A673 (cell line): ENCODE measurements at regions not wholly inside any gene's neighbourhood (a gene's known extent, or its start where the extent isn't known, plus 50 kb on each side); places are given as distances from the start of the nearest gene placed in this dataset.

Experiments
- BruUV-seq: library from RNA; stranded (reverse); fragments of 400-500 nt; replicated peaks from 2 replicates; lab custom pipeline; 2021; lab: Mats Ljungman, UMichigan
- CTCF ChIA-PET: fragments of 300-600 bp; sonication (Branson Sonifier 250); formaldehyde crosslinking; loops from one replicate; lab custom pipeline; 2022; ENCODE audit warnings: antibody characterized with exemption; lab: Charles Lee
- POLR2A ChIA-PET: fragments of 300-600 bp; sonication (Branson Sonifier 250); formaldehyde crosslinking; loops from one replicate; lab custom pipeline; 2022; ENCODE audit warnings: antibody characterized with exemption; ENCODE audit not compliant: low non-redundant PET; lab: Charles Lee
- DNase-seq: peaks from one replicate; pipeline ENCODE4 v3.0.0-alpha.2; 2015; ENCODE audit warnings: low spot score
- H3K27ac ChIP-seq: fragments of 200-600 bp; sonication (generic); 2 replicates; pipeline ENCODE4 v1.5.1; 2016; ENCODE audit warnings: mixed run types, low read depth, mild to moderate bottlenecking, mixed read lengths, antibody characterized with exemption, low read length; ENCODE audit not compliant: poor library complexity, severe bottlenecking
- H3K27me3 ChIP-seq: fragments of 200-600 bp; sonication (generic); replicated peaks from 2 replicates; pipeline ENCODE4 v1.6.1; 2017; ENCODE audit warnings: mixed run types, low read depth, mild to moderate bottlenecking, mixed read lengths, antibody characterized with exemption, low read length; ENCODE audit not compliant: insufficient read depth, poor library complexity
- H3K36me3 ChIP-seq: fragments of 200-600 bp; sonication (generic); 2 replicates; pipeline ENCODE4 v1.6.1; 2016; ENCODE audit warnings: mixed run types, mild to moderate bottlenecking, mixed read lengths, antibody characterized with exemption, low read length; ENCODE audit not compliant: insufficient read depth, poor library complexity, severe bottlenecking
- H3K4me1 ChIP-seq: fragments of 200-600 bp; sonication (generic); 2 replicates; pipeline ENCODE4 v1.6.1; 2017; ENCODE audit warnings: mixed run types, mild to moderate bottlenecking, mixed read lengths, antibody characterized with exemption, low read length; ENCODE audit not compliant: insufficient read depth, poor library complexity, severe bottlenecking
- H3K4me3 ChIP-seq: fragments of 200-600 bp; sonication (generic); 2 replicates; pipeline ENCODE4 v1.5.1; 2016; ENCODE audit warnings: low read depth, mixed run types, mild to moderate bottlenecking, mixed read lengths, low read length; ENCODE audit not compliant: poor library complexity, severe bottlenecking
- H3K9me3 ChIP-seq: fragments of 200-600 bp; sonication (generic); 2 replicates; pipeline ENCODE4 v1.6.1; 2016; ENCODE audit warnings: mixed run types, low read depth, mild to moderate bottlenecking, mixed read lengths, antibody characterized with exemption, low read length; ENCODE audit not compliant: poor library complexity, severe bottlenecking
- CTCF ChIP-seq: fragments of 300-800, 200-600 bp; sonication (generic); conservative IDR thresholded peaks from 2 replicates; pipeline ENCODE4 v1.5.1; 2017; ENCODE audit warnings: low read depth, mild to moderate bottlenecking, antibody characterized with exemption, low read length, moderate library complexity, mixed read lengths
- EZH2 ChIP-seq: fragments of 200-600 bp; sonication (generic); IDR thresholded peaks from 2 replicates; pipeline ENCODE4 v1.6.1; 2017; ENCODE audit warnings: borderline replicate concordance, low read depth, mild to moderate bottlenecking, mixed read lengths, antibody characterized with exemption, low read length; ENCODE audit not compliant: poor library complexity, severe bottlenecking
- intact Hi-C: fragments of 100-400 bp; cut with micrococcal nuclease; formaldehyde crosslinking; loops from one replicate; pipeline ENCODE4 v1.10.0; 2022; ENCODE audit not compliant: unreplicated experiment

GRCh38 chr1:112209493-112209892, 186.5 kb upstream of the CTTNBP2NL start:
- H3K36me3 ChIP-seq = no peaks in the 10 kb centered on the region
- no peaks in the 10 kb centered on the region for H3K4me1 ChIP-seq
- no peak for TF ChIP-seq CTCF
- no peak for TF ChIP-seq EZH2
- intact Hi-C loops = no loop called here
- ChIA-PET CTCF (no interaction called here), POLR2A (no interaction called here)
- no peak overlapping the region for H3K27ac ChIP-seq
- no TSS peak for BruUV-seq
- no peak overlapping the region for H3K4me3 ChIP-seq
- no peak for DNase-seq
- no peaks in the 10 kb centered on the region for H3K9me3 ChIP-seq
- peaks cover 9% of the 10 kb centered on the region for H3K27me3 ChIP-seq

DNA sequence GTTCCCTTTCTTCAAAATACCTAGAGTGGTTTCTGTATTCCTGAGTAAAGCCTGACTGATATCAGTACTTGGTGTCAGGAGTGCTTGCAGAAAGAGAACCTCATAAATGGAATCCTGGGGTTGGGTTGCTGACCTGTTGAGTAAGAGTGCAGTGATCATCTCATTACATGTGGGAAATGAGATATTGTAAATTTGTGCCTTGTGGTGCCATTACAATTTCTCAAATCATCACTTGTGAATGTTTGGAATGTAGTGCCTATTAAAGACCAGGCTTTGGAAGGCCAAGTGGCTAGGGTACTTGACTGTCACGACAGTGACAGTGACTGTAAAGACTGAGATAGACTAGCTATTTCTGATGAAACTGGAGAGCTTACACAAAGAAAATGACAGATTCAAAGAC, 176.7 kb upstream of the CTTNBP2NL start:
- ChIA-PET POLR2A (no interaction called here), CTCF (no interaction called here)
- Histone ChIP-seq H3K9me3 (no peaks in the 10 kb centered on the region), H3K36me3 (no peaks in the 10 kb centered on the region), H3K27ac (no peak overlapping the region), H3K4me3 (no peak overlapping the region), H3K4me1 (no peaks in the 10 kb centered on the region), H3K27me3 (peaks cover 14% of the 10 kb centered on the region)
- TF ChIP-seq CTCF (no peak), EZH2 (no peak)
- intact Hi-C loops = no loop called here
- no peak for DNase-seq
- BruUV-seq = no TSS peak

DNA sequence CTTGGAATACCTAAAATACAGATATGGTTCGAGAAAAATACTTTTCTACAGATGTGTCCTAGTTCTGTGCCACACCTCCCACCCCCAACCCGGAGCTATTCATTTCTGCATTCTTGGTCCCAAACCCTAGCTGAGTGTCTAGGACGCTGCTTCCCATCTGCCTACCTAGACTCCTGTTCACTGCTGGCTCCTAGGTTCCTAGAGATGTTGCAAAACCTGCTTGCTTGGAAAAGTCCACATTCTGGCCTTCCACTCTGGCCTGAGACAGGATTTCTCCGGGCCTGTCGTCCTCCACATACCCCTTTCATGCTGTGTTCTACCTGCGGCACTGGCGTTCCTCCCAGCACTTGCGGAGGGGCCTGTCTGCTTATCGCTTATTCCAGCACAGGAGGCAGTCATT, 165.8 kb upstream of the CTTNBP2NL start:
- no TSS peak for BruUV-seq
- Histone ChIP-seq H3K4me3 (no peak overlapping the region), H3K27ac (no peak overlapping the region), H3K4me1 (no peaks in the 10 kb centered on the region), H3K27me3 (peaks cover 37% of the 10 kb centered on the region), H3K9me3 (no peaks in the 10 kb centered on the region), H3K36me3 (no peaks in the 10 kb centered on the region)
- CTCF ChIA-PET = no interaction called here
- POLR2A ChIA-PET = no interaction called here
- intact Hi-C loops = no loop called here
- TF ChIP-seq CTCF (no peak), EZH2 (no peak)
- no peak for DNase-seq
